ENCODE measurements at regions not wholly inside any gene's neighbourhood (a gene's known extent, or its start where the extent isn't known, plus 50 kb on each side); places are given as distances from the start of the nearest gene placed in this dataset.

DNA sequence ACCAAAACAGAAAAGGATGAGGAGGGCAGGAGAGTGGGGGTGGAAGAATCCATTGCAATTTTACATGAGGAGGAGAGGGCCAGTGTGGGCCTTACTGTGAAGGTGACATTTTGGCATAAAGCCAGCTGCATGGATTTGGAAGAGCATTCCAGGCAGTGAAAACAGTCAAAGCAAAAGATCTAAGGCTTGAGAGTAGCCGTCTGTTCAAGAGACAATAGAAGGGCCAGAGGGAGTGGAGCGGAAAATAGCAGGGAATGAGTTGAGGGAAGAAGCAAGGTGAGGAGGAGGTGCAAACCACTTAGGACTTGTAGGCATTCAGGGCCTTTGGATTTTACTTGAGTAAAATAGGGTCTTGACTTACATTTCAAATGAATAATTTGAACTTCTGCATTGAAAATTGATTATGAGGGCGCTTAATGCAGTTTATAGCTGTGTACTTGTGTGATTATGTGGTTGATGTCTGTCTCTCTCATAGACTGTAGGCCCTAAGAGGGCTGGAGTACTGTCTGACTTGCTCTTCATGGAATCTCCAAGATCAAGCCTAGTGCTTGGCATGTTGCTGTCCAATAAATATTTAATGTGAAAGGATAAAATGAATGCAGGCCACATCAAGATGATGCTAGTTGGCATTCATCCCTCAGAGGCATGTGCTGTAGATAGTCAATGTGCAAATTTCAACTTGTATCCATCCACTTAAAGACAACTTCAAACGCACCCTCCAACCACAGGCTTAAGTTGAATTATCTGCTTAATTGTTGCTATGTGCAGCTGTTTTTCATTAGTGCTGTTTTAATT, 772.1 kb upstream of the RBFOX1 start:
- DNase-seq: no peak

DNA sequence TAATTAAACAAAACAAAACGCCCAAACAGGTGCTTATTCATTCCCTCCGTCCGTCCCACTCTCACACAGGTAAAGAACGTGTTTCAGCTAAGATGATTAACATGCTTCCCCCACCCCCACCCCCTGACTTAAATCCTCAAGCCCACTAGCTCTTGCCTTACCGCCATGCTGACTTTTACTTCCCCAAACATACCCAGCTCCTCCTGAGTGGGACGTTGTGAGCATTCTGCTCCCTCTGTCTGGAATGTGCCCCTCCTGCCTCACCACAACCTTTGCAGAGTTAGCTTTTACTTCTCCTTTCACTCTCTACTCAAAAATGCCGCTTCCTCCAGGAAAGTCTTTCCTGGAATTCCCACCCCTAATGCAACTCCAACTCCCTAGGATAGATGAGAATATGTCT, 774.0 kb upstream of the RBFOX1 start:
- no peak for DNase-seq

DNA sequence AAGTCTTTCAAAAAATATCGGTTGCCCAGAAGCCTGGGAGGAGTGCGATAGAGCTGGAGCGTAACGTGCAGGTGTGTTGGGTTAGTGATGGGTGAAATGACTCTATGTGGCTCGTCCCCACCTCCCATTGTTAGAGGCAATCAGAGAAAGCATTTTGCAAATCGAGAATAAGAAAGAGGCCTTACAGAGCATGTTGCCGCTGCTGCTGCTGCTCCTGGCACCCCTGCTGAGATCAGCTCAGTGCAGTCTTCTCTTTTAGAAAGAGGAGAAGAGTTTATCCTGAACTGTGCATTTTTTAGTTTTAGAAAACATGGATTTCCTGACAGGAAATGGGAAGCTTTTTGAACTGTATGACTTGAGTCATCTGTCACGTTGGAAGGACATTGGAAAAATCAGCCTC, 774.5 kb upstream of the RBFOX1 start:
- no peak for DNase-seq

DNA sequence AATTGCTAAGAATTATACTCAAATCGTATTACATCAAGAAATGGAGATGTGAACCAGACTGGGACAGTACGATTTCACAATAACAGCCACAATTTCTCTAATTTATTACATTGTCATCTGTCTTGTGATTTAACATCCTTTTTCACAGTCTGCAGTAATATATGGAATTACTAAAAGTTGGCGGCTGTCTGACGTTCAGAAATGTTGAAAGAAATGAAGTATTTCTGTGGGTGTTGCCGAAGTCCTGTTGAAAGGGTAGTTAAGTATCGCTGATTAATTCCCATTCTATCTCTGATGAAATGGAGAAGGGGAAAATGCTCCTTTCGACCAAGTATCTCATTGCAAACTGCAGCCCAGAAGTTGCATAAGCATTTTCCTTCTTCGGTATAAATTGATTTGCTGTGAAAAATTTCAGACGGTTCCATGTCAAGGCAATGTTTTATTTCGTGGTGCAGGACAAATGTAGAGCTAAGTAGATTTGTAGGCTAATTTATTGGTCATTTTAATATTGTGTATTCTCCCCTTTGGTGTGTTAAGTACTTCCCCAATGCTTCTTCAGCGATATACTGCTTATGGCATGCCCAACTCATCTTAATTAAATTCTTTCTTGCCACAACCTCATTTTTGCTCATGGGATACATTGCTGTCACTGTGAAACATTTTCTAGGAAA, 775.2 kb upstream of the RBFOX1 start:
- DNase-seq: no peak

DNA sequence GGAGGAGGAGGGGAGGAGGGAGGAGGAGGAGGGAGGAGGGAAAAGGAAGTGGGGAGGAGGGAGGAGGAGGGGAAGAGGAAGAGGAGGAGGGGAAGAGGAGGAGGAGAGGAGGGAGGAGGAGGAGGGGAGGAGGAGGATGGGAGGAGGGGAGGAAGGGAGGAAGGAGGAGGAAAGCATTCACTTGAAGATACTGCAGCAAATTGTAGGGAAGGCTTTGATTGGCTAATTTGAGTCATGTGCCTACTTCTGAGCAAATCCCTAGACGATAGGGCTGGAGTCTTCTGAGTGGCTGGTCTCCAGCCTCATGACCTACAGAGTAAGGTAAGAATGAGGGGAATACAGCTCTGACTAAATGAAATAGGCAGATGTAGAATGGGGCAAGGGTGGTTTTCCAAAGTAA, 783.2 kb upstream of the RBFOX1 start:
- DNase-seq: no peak

DNA sequence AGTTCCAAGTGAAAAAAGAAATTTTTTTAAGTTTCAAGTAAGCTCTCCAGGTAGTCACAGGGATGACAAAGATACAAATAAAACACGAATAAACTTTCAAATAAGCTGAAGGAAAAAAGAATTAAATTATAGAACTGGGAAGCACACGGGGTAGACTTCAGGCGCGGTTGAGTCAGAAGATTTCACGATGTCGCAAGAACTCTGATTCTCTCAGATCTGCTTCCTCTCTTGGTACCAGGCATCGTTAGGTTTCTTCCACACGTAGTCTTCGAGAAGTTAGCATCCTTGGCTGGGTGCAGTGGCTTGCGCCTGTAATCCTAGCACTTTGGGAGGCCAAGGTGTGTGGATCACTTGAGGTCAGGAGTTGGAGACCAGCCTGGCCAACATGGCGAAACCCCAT, 784.1 kb upstream of the RBFOX1 start:
- DNase-seq: no peak

DNA sequence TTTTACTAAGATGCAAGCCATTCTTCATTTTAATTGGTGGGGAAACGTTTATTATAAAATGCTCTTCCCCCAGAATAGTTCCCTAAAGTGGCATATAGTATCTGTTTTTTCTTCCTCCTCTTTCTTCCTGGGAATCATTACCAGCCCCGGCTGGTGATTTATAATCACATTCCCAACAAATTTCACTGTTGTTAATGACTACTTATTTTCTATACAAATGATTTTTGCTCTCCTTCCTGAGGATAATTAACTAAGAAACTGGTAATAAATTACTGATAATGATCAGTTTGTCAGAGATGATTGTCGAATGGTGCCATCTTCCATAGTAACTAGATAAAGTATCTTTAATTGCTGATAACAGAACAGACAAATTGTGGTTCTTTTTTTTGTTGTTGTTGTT, 785.5 kb upstream of the RBFOX1 start:
- DNase-seq: no peak

DNA sequence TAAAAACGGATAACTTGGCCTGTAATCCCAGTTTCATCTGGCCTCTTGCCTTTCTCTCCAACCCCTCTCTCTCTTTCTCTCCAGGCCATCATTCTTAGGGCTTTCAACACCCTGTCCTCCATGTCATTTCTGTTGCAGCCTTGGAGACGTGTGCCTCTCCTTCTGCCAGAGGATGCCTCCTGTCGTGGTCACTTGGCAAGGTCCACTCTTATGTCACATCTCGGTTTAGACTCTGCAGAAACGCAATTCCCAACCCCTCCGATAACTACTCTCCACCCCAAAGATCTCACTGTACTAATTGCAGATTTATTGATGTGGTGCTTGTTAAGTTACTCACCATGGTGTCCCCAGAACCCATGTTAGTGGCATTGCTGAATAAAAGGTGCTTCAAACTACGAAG, 787.3 kb upstream of the RBFOX1 start:
- no peak for DNase-seq

DNA sequence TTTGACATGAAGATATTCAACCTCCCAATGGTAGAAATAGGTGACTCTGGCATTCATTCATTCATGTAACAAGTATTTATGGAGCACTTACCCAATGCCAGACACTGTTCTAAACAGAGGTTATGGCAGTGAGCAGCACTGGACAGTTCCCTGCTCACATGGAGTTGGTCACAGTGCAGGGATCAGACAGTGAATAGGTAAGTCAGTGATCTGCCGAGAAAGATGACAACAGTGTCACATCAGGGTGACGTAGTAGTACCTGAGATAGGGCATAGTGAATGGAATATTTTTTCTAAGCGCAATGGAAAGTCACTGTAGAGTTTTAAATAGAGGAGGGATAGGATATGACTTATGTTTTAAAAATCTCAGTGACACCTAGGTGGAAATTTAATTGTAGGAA, 791.4 kb upstream of the RBFOX1 start:
- no peak for DNase-seq

DNA sequence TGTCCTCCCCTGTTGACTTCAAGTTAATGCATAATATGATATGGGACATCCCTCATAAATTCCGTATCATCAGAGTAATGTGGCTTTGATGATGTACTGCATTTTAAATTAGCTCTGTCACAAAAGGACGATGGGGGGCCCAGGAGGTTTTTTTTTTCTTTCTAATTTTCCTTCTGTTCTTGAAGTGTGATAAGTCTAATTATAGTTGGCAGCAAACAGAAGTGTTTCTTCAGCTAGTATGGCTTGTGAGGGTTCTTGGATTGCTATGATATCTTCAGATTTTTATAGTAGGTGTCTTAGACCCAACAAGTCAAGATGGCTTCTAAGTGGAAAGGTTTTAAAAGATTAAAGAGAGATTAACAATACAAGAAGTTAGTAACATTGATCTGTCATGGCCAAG, 796.2 kb upstream of the RBFOX1 start:
- DNase-seq: no peak

DNA sequence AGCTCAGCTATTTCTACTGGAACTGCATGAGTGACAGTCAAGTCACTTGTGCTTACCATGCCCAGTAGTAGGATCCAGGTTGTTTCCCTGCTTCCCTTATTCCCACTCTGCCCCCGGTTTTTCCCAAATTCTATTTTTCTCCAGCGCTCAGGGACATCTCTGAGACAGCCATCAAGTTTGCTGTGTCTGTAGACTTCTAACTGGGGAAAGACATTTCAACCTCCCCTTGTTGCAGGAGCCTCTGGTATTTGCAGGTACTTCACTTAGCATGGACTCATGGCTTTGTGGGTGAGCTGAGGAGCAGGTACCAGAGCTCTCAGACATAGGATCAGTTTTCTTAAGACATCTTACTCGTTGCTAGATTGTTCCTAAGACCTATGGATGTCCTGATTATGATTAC, 801.6 kb upstream of the RBFOX1 start:
- DNase-seq: no peak

DNA sequence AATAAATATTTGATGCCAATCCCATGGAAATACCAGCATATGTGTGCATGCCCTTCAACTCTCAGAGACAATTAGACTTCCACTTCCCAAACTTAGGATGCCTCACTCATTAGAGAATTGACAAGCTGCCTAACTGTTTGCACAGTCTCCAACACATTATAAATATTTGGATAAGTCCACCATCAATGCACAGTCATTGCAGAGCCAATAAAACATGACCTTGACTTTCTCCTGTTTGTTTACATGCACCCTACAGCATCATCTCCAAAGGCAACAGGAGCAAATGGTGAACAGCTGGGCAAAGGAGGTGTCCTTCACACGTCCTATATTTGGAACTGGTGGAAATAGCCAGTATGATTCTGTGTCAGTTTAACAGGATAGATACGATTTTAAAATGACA, 804.4 kb upstream of the RBFOX1 start:
- DNase-seq: no peak

DNA sequence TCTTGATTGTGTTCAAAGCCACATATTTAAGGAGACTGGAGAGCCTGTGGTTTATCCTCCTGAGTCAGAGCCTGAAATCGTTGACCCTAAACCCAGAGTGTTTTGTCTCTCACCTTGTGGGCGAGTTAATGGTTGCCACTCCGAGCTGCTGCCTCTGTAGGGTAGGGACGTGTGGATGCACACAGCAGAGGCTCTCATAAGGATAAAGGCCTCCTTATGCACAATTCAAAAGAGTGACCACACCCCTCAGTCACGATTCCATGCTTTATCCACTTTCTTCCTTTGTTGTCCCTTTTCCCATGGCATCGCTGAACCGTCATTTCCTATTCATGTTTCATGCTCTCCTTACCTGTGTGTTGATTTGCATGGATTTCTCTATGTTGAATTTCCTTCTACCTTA, 805.0 kb upstream of the RBFOX1 start:
- DNase-seq: no peak

DNA sequence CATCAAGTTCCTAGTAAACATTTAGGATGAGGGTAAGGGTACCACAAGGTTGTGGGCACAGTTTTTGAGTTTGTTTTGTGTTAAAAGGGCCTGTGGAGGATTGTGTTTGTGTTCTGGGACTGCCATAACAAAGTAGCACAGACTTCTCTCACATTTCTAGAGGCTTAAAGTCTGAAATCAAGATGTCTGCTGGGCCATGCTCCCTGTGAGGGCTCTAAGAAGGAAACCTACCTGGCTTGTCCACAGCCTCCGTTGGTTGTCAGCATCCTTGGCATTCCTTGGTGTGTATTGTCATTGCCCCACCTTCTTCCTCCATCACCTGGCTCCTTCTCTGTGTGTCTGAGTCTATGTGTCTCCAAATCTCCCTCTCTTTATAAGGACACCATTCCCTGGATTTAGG, 808.1 kb upstream of the RBFOX1 start:
- no peak for DNase-seq

DNA sequence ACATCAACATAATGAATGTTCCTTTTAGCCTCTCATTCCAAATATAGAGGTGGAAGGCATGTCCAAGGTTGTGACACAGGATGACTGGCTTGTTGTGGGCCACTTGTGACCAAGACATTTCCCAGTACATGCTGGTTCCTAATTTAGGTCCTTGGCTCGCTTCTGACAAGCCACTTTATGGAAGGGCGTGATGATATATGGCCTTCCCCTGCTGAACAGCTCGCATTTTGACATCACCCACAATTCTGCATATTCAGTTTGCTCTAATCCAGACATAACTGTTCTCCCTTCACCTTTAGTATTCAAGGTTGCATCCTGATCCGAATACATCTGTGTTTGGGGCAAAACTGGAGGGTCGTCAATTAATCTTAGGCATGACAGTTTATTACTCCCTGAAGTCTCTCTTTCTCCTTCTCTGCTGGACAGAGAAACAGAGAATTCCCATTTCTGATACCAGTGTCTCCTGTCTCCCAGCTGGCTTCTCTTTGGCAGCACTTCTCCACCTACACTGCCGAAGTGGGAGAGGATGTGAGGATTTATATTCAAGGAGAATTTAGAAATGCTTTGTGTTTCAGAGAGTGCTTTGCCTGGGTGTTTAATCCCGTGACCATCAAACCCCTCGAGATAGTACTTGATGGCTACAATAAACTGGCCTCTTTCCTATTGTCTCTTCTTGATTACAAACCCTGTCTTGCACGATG, 815.5 kb upstream of the RBFOX1 start:
- DNase-seq: no peak

DNA sequence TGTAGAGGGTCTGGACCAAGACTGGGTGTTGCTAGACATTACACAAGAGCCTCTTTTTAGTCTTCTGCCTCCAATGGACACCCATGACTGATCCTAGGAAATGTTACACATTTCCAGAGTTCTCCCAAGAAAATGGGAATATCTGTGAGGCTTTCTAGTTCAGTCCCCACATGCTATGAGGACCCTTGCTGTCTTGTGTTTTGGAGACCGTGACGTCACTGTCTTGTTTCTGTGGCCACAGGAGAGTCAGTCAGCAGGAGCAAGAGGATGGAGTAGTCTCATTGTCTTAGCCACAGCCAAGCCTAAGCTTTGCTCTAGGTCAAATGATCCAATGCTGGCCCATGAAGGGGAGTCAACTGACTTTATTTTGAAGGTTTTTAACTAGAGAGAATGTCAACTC, 820.1 kb upstream of the RBFOX1 start:
- no peak for DNase-seq

DNA sequence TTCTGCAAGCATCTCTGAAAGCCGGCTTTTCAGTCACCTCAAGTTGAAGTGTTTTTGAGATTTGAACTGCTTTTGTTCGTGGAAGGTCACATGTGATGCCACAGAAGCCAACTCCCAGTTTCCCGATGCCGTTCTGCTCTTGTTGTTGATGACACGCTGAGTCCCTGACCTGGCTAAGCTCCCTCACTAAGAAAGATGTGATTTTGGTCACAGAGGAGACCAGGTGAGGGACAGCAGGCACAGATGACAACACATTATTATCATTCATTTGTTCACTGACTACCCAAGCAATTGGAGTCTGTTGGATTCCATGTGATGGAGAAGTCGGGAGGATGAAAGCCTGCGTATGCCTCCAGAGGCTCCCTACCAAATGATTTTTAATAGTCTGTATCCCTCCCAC, 822.4 kb upstream of the RBFOX1 start:
- no peak for DNase-seq

DNA sequence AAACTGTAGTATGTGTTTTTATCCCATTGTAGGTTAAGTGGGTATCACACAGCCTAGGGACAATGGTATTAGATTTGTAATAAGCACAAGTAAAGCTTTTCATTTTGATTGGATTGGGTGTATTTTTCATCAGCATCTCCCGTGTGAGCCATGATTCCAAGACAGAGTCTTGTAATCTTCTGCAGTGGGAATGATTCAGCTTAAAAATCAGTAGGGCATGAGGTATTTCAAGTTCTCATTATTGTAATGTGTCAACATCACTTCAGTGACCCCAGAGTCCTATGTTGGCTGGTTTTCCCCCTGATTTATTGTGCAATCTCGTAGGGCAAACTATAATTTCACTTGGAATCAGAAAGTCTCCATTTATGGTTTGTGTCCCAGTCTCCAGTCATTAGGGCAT, 833.2 kb upstream of the RBFOX1 start:
- no peak for DNase-seq

DNA sequence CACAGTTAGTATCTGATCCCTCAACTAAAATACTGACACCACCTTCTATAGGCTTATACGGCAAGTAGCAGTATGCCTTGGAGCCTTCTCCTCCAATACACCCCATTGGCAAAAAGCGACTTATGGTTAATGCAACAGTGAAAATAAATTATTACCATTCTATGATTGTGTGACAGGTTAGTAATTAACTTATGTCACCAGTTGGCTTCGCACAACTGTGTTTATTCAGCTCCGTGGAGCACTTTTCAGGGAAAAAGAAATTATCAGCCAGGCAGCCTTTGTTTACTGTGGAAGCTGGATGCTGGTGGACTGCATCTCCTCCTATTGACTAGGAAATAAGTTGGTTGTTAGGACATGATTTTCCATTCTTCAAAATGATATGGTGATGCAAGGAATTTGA, 833.8 kb upstream of the RBFOX1 start:
- DNase-seq: no peak

DNA sequence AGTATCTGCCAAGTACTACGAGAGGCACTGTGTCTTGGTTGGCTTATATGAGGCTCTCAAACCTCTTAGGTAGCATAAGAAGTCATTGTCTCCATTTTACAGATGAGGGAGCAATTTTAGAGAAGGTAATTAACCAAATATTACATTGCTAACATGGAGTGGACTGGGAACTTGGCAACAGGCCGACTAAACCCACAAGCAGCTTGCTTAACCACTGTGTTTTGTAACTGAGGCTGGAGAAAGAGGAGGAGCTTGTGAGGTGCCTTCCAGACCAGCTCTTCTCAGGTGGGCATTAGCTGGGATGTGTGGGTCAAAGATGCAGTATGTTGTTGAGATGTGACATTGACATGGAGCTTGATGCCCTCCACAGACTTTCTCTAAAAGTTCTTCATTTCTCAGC, 835.6 kb upstream of the RBFOX1 start:
- DNase-seq: no peak

DNA sequence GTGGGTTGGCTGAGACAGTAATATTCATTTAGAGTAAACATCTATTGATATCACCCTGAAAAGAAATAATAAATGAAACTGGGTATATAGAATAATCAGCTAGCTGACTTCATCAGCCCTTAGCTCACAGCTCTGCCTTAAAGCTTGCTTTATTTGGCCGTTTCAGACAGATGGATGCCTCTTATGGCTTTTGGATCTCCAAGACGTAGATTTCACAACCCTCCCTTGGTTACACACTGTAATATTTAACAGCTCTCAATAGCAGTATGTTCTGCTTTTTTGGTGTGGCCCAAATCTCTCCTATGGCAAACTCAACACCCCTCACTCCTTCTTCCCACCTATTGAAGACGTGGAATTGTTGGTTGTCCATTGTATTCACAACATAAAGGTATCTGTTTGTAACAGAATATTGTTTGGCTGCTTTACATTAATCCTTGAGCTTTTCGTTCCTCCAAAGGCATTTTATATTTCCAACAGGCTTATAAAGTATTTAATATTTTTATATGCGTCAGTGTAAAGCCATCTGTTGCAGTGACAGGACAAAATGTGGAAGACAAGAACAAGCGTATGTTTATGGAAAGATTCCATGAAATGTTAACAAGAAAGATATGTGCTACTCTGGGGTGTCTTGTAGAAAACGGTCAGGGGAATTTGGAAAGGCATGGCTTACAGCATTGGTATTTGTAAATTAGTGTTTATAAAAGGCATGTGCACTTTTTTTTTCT, 837.0 kb upstream of the RBFOX1 start:
- DNase-seq: no peak

DNA sequence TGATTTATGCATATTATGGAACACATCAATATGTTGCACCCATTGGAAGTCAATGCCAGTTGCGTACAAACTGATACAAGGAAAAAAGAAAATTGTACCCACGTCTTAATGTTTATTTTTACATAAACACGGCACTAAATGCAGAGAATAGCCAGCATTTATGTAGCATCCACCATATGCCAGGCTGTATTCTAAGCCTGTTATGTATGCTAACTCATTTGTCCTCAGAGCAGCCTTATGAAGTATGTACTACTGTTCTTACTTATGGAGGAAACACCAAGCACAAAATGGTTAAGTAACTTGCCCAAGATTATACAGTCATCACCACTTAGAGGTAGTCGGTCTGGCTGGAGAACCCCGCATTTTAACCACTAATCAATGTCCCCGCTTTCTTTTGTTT, 837.9 kb upstream of the RBFOX1 start:
- DNase-seq: no peak

DNA sequence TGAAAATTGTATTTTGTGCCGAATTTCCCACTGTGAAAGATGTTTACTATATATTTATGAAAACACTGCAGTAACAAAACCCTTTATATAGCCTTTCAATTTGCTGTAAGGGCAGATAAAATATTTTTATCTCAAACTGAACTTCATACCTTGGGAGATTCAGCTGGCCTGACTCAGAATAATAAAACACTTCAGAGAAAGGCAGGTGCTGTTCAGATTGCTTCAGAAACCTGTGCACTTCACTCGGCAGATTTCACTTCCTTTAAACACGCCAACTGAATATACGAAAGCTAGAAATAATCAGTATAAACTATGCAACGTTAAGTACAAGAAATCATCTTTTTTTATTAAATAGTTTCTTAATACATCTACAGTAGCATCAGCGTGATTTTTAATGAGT, 839.1 kb upstream of the RBFOX1 start:
- no peak for DNase-seq

DNA sequence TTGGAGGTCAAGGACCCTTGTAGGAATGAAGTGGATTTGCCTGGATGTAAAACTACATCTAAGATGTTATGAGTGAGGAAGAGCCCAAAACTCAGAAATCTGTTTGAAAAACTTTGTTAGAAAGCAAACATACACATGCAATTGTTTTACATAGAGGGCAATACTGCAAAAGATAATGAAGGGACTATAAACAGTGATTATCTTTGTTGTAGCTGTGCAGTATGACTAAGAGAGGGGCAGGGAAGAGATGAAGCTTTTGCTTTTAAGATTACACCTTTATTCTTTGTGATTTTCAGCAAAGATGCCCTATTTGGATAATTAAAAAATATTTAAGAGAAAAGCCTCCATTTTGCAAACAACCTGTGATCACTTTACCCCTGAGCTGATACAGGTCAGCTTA, 839.9 kb upstream of the RBFOX1 start:
- DNase-seq: no peak
